NB4 (cell line): ENCODE measurements at regions not wholly inside any gene's neighbourhood (a gene's known extent, or its start where the extent isn't known, plus 50 kb on each side); places are given as distances from the start of the nearest gene placed in this dataset.

Source experiments
- MYC ChIP-seq: IDR thresholded peaks from 2 replicates; pipeline ENCODE4 v1.6.1; 2011; ENCODE audit warnings: low read depth, low read length
- POLR2A ChIP-seq: IDR thresholded peaks from 2 replicates; pipeline ENCODE4 v1.6.1; 2011; ENCODE audit warnings: mild to moderate bottlenecking; ENCODE audit not compliant: insufficient read length; ENCODE audit errors: extremely low read depth

- TF ChIP-seq POLR2A (no peak), MYC (no peak)
These were observed 172.3 kb upstream of the C1QTNF7 start for GRCh38 chr4:15255537-15255936.
